COLO829 (cell line): ENCODE measurements at regions not wholly inside any gene's neighbourhood (a gene's known extent, or its start where the extent isn't known, plus 50 kb on each side); places are given as distances from the start of the nearest gene placed in this dataset.
"Not testable (repeated sequence)": the region's sequence is repeated elsewhere in the genome, so short reads cannot be mapped to it uniquely, and the experiment has no call there.

Experiments
- DNase-seq: peaks from one replicate; pipeline ENCODE4 v3.0.0; 2012; ENCODE audit warnings: low spot score

- DNase-seq: no peak
These were observed 208.7 kb downstream of the SOX2 start for GRCh38 chr3:181920409-181920808.

- no peak for DNase-seq
These were observed 209.5 kb downstream of the SOX2 start for GRCh38 chr3:181921220-181921619.

- not testable (repeated sequence) for DNase-seq
These were observed 214.1 kb downstream of the SOX2 start for GRCh38 chr3:181925841-181926240.

GRCh38 chr3:181929501-181929900 lies 217.8 kb downstream of the SOX2 start:
- no peak for DNase-seq

GRCh38 chr3:181930105-181930504 lies 218.4 kb downstream of the SOX2 start:
- no peak for DNase-seq

- DNase-seq: no peak
These were observed 220.3 kb downstream of the SOX2 start for GRCh38 chr3:181932039-181932438.

GRCh38 chr3:181933052-181933618 lies 221.4 kb downstream of the SOX2 start:
- DNase-seq: no peak

GRCh38 chr3:181935915-181936314 lies 224.2 kb downstream of the SOX2 start:
- no peak for DNase-seq

GRCh38 chr3:181936774-181937173 lies 225.0 kb downstream of the SOX2 start:
- no peak for DNase-seq

- not testable (repeated sequence) for DNase-seq
These were observed 226.9 kb downstream of the SOX2 start for GRCh38 chr3:181938580-181938979.

- DNase-seq: no peak
These were observed 229.0 kb downstream of the SOX2 start for GRCh38 chr3:181940703-181941102.

GRCh38 chr3:181941250-181941649 lies 229.5 kb downstream of the SOX2 start:
- DNase-seq: no peak

- no peak for DNase-seq
These were observed 231.6 kb downstream of the SOX2 start for GRCh38 chr3:181943285-181943684.

- no peak for DNase-seq
These were observed 235.9 kb downstream of the SOX2 start for GRCh38 chr3:181947606-181948005.

- no peak for DNase-seq
These were observed 236.6 kb downstream of the SOX2 start for GRCh38 chr3:181948286-181948685.

- DNase-seq: no peak
These were observed 240.5 kb downstream of the SOX2 start for GRCh38 chr3:181952221-181952620.

- DNase-seq: no peak
These were observed 241.2 kb downstream of the SOX2 start for GRCh38 chr3:181952929-181953328.

GRCh38 chr3:181955566-181955965 lies 243.8 kb downstream of the SOX2 start:
- DNase-seq: no peak

- DNase-seq: no peak
These were observed 244.4 kb downstream of the SOX2 start for GRCh38 chr3:181956122-181956521.

- DNase-seq: no peak
These were observed 254.7 kb downstream of the SOX2 start for GRCh38 chr3:181966393-181966792.

GRCh38 chr3:181969925-181970324 lies 258.2 kb downstream of the SOX2 start:
- DNase-seq: peak; percentile 66

GRCh38 chr3:181971424-181971823 lies 259.7 kb downstream of the SOX2 start:
- DNase-seq: no peak

GRCh38 chr3:181974198-181974597 lies 262.5 kb downstream of the SOX2 start:
- no peak for DNase-seq

GRCh38 chr3:181976526-181976925 lies 264.8 kb downstream of the SOX2 start:
- no peak for DNase-seq

GRCh38 chr3:181985386-181985785 lies 273.7 kb downstream of the SOX2 start:
- DNase-seq: no peak
